PFSK-1 (cell line): ENCODE measurements at regions not wholly inside any gene's neighbourhood (a gene's known extent, or its start where the extent isn't known, plus 50 kb on each side); places are given as distances from the start of the nearest gene placed in this dataset.

Source experiments
- FOXP2 ChIP-seq: optimal IDR thresholded peaks from 2 replicates; pipeline ENCODE3; 2011; ENCODE audit warnings: borderline replicate concordance, control low read depth, inconsistent platforms; ENCODE audit not compliant: insufficient read depth; ENCODE audit errors: extremely low read length, extremely low read depth
- POLR2AphosphoS5 ChIP-seq: IDR thresholded peaks from 2 replicates; pipeline ENCODE4 v1.6.1; 2012; ENCODE audit warnings: low read depth, mild to moderate bottlenecking, control low read depth, low read length, moderate library complexity
- SIN3A ChIP-seq: IDR thresholded peaks from 2 replicates; pipeline ENCODE4 v1.6.1; 2012; ENCODE audit warnings: mild to moderate bottlenecking, low read length, moderate library complexity, borderline replicate concordance; ENCODE audit not compliant: insufficient read depth
- TAF1 ChIP-seq: IDR thresholded peaks from 2 replicates; pipeline ENCODE4 v1.6.1; 2012; ENCODE audit warnings: low read length, control low read depth, borderline replicate concordance; ENCODE audit not compliant: insufficient read depth
- TF ChIP-seq, protein P1 (sequence below), 2 experiments: IDR thresholded peaks; 2 replicates each; pipeline versions ENCODE4 v1.6.1 to v1.8.0; 2011 to 2012; ENCODE audit warnings: low read depth in 2 of 2, low read length in 2 of 2, control low read depth in 1 of 2, inconsistent platforms in 1 of 2, mild to moderate bottlenecking in 1 of 2, moderate library complexity in 1 of 2; ENCODE audit not compliant: insufficient read depth in 1 of 2

DNA sequence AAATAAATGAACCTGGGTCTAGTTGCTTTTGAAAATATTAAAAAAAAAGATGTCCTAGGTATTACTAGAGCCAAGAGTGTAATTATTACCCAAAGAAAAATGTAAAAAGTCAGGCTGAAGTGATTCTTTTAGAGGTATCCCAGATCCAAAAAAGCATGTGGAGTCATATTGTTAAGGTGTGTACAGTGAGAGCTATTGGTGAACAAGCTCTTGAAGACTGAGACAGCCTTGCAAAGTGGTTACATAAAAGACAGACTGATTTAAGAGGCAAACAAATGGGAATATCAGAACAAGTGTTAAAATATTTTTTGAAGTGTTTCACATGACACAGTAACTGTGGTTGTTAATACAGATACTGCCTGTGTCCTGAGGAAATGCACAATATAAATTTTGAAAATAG, 624.5 kb downstream of the PLOD2 start:
- TF ChIP-seq, protein P1, sequence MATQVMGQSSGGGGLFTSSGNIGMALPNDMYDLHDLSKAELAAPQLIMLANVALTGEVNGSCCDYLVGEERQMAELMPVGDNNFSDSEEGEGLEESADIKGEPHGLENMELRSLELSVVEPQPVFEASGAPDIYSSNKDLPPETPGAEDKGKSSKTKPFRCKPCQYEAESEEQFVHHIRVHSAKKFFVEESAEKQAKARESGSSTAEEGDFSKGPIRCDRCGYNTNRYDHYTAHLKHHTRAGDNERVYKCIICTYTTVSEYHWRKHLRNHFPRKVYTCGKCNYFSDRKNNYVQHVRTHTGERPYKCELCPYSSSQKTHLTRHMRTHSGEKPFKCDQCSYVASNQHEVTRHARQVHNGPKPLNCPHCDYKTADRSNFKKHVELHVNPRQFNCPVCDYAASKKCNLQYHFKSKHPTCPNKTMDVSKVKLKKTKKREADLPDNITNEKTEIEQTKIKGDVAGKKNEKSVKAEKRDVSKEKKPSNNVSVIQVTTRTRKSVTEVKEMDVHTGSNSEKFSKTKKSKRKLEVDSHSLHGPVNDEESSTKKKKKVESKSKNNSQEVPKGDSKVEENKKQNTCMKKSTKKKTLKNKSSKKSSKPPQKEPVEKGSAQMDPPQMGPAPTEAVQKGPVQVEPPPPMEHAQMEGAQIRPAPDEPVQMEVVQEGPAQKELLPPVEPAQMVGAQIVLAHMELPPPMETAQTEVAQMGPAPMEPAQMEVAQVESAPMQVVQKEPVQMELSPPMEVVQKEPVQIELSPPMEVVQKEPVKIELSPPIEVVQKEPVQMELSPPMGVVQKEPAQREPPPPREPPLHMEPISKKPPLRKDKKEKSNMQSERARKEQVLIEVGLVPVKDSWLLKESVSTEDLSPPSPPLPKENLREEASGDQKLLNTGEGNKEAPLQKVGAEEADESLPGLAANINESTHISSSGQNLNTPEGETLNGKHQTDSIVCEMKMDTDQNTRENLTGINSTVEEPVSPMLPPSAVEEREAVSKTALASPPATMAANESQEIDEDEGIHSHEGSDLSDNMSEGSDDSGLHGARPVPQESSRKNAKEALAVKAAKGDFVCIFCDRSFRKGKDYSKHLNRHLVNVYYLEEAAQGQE (IDR thresholded peaks at IDR 0.05; ENCODE audit: insufficient read depth in 1 of 2, low read depth in 2 of 2, low read length in 2 of 2), result no peak
- TF ChIP-seq POLR2AphosphoS5, result no peak
- no peak for TF ChIP-seq FOXP2
- TF ChIP-seq TAF1, result no peak
- no peak for TF ChIP-seq SIN3A

- TF ChIP-seq FOXP2 (no peak), TAF1 (no peak), POLR2AphosphoS5 (no peak), SIN3A (no peak)
- TF ChIP-seq, protein P1 (IDR thresholded peaks at IDR 0.05; ENCODE audit: insufficient read depth in 1 of 2, low read depth in 2 of 2, low read length in 2 of 2), result no peak
Measured at GRCh38 chr3:145550522-145550921, 610.5 kb downstream of the PLOD2 start.

- TF ChIP-seq SIN3A (no peak), FOXP2 (no peak), POLR2AphosphoS5 (no peak), TAF1 (no peak)
- TF ChIP-seq, protein P1 (IDR thresholded peaks at IDR 0.05; ENCODE audit: insufficient read depth in 1 of 2, low read depth in 2 of 2, low read length in 2 of 2), result no peak
Measured at GRCh38 chr3:145557405-145557804, 603.6 kb downstream of the PLOD2 start.

DNA sequence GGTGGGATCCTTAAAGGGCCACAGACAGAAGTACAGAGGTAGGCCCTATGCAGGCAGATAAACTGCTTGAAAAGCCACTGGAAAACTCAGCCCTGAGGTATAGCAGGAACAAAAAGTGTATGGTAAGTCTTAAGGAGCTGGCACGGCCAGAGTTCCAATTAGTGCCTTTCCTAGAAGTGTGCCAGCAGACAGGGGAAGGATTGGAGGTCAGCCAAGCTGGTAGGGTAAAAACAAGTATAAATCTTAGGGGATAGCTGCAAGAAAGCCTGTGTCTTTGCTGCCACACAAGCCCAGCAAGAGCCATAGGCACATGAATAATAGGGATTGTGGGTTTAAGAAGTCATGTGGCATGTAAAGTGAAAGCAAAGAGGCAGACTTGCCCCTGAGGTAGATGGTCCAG, 582.5 kb downstream of the PLOD2 start:
- TF ChIP-seq FOXP2, result no peak
- no peak for TF ChIP-seq POLR2AphosphoS5
- TF ChIP-seq, protein P1 (IDR thresholded peaks at IDR 0.05; ENCODE audit: insufficient read depth in 1 of 2, low read depth in 2 of 2, low read length in 2 of 2), result no peak
- no peak for TF ChIP-seq SIN3A

GRCh38 chr3:145581694-145582093, 579.3 kb downstream of the PLOD2 start:
- TF ChIP-seq FOXP2, result no peak
- TF ChIP-seq, protein P1 (IDR thresholded peaks at IDR 0.05; ENCODE audit: insufficient read depth in 1 of 2, low read depth in 2 of 2, low read length in 2 of 2), result no peak
- no peak for TF ChIP-seq POLR2AphosphoS5
- TF ChIP-seq SIN3A, result no peak
- no peak for TF ChIP-seq TAF1
